GM18499 (cell line): ENCODE measurements at regions not wholly inside any gene's neighbourhood (a gene's known extent, or its start where the extent isn't known, plus 50 kb on each side); places are given as distances from the start of the nearest gene placed in this dataset.

Source experiments
- ATAC-seq: cut with Tn5 transposase; IDR thresholded peaks from one replicate; pipeline ENCODE4 v1.9.1; 2021; ENCODE audit warnings: moderate number of reproducible peaks; ENCODE audit not compliant: insufficient read depth, unreplicated experiment

DNA sequence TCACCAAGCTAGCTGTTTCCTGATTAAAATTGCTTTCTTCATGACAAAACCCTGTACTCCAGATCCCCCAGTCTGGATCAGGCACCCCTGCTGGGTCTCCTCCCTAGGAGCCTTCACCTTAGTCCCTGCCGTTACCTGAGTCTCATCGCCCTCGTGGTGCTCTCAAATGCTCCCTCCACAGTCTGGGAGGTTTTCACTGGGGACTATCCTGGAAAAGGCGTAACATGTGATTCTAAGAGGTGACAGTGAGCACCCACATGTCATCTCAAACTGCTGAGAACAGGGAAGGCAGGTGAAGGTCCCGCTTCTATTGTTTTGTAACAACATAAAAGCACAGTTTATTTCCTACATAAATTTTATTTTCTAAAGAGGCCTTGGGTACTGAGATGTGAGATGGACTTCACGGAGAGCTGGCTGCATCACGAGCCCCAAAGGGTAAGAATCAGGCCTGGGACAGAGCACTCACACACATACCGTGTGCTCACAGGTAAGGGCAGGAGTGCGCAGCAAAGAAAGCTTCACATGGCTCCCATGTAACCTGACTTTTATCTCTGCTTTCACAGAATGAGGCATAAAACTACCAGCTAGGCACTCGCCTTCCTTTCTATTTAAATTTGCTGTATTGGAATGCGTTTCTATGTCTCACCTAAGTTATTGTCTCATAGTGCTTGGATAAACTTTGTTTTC is 531.5 kb downstream of the RNF144A start:
- no peak for ATAC-seq

DNA sequence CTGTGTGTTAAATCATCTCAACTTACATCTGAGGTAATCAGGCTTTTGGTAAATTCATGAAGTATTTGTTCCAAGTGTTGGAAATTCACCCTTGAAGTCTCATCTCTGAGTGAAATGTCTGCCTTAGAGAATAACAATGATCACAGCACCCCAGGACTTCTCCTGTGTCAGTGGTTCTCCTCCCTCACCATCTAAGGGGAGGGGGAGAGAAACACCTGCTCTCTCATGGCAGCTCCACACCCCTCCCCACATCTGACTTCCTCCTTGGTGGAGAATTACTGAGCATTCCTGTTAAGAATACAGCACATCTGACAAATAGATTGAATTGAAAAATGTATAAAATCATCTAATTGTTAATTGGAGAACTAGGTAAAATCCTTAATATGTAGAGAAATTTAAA is 532.1 kb downstream of the RNF144A start:
- no peak for ATAC-seq

DNA sequence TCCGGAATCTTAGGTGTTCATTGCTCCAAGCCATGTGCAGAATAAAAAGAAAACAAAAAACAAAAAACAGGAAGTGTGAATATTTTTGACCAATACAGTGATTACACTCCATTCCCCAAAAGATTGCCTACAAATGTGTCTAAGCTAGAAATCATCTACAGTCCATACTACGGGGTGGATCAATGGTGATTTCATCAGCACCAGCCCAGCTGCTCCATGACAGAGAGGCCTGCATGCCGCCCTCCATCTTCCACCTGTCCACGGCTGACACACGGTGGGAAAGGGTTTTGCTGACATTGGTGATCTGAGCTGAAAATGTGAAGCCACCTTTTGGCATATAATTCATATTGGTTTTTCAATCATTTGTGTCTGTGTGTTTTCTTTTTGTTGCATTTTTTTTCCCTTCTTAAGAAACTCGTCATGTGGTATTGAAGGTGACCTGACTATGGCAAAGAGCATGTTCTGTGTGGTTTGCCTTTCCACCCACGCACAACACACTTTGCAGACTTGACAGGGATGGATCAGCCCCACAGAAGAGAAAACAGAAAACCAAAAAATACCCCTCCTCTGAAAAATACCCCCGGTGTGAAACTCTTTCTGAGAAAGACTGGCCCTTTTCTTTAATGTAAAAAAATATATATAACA is 533.1 kb downstream of the RNF144A start:
- ATAC-seq: no peak

DNA sequence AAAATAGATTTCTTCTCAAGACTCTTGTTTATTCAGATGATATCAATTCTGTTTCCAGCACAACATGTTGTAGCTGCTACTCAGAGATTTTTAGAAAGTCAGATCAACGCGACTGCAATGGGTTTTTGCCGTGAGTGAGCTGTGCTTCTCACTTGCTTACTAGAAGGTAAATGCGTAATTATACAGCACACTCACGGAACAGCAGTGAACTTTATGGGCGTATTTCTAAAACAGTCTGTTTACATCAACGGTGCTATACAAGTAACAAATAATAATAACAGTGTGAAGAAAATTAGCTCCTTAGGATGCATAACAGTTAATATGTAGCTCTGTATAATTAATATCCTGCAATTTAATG is 533.6 kb downstream of the RNF144A start:
- no peak for ATAC-seq

DNA sequence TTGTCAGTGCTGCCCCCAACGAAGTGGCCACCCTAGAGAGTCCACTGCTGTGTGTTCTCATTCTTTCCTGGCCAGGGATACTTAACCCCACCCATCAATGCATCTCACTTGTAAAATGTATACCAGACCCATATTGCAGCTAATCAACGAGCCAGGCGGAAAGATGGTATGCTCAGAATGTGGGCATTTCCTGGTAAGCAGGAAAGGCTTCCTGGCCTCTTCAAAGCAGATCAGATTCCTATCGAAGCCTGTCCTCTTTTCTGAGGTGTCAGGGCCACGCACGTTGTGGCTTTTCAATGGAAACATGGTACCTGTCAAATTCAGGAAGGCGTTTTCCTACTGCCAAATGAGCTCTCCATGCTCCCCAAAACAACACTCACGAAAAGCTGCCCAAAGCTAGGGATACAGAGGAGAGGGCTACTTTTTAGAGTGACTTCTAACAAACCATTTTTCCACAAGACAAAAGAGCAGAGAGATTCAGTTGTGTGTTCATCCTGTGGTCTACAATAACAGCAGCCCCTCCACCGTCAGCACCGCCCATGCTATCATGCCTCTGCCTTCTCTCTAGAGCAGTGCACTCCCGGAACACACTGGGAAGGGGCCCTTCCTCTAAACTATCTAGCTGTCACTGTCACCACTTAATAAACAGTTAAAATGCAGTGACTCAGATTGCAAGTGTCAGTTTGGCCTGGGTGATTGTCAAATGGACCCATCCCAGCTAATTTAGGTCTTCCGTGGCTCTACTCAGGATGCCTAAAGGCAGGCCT is 535.1 kb downstream of the RNF144A start:
- ATAC-seq: no peak

DNA sequence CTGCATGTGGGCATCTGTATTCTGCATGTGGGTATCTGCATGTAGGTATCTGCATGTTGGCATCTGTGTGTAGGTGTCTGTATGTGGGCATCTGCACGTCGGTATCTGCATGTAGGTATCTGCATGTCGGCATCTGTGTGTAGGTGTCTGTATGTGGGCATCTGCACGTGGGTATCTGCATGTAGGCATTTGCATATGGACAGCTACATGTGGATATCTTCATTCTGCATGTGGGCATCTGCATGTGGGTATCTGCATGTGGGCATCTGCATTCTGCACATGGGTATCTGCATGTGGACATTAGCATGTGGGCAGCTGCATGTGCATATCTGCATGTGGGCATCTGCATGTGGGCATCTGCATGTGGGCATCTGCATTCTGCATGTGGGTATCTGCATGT is 537.4 kb downstream of the RNF144A start:
- ATAC-seq: no peak

DNA sequence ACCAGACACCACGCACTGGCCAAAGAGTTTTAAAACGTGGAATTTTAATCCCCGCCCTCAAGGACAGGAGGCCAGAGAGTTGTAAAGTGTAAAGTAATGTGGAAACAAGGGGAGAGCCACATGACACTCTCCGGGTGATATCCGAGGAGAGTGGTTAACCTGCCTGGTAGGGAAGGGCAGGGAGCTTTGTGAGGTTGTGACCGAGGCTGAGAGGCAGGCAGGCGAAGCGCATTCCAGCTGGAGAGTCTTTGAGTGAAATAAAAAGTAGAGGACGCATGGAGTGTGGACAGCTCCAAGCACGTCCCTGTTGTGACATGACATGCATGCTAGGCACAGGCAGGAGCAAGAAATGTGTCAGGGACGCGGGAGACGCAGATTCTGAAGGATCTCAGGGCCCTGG is 539.5 kb downstream of the RNF144A start:
- ATAC-seq: no peak

DNA sequence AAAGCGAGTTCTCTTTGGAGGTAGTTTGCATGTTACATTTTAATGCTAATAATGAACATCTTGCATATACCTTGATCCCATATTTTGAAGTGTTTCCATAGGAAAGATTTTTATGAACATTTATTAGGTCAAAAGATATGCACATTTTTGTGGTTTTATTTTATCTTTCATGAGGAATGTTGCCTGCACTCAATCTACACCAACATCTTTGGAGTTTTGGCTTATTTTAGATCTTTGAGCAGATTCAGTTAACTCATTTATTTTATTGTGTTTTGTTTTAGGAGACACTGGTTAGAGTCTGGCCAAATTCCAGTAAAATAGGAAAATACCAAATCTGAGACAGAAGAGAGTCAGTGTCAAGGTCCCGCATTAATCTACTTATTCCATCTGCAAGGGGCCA is 540.9 kb downstream of the RNF144A start:
- no peak for ATAC-seq

DNA sequence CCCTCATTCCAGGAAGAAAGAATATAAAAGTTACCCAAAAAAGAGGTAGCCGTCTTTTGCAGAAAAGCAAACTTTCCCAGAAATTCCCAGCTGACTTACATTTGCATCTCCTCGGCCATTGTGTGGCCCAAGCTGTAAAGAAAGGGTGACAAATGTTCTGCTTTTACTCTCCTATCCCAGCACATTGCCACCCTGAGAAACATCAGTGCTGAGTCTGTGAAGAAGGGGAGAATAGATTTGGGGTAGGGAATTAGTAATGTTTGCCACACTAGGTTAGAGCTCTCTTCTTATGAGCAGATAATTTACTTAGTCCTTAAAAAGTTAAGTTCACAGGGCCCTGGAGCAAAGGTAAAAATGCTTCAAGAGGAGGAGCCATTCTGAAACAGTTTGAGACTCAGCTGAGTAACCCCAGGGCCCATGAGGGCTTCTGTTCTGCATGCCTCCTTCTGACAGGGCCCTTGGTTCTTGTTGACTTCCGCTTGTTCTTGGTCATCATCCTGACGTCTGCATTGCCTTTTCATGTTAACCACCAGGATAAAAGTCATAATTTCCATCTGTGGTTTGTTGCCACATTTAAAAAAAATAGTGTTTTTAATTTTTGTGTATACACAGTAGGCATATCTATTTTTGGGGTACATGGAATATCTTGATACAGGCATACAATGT is 550.7 kb downstream of the RNF144A start:
- ATAC-seq: no peak

DNA sequence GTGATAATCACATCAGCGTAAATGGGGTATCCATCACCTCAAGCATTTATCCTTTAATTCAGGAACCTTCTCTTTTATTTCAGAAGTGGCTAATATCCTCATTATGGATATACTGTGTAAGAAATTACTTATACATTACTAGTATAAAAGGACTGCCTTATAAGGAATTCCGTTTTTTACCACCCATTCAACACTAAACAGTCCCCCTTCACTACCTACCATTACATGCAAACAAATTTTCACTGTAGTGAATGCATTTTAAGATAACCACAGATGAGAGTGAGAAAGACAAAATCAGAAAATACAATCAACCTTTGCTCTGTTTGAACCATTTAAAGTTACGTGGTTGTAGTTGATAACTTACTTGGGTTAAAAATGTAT is 551.2 kb downstream of the RNF144A start:
- no peak for ATAC-seq

DNA sequence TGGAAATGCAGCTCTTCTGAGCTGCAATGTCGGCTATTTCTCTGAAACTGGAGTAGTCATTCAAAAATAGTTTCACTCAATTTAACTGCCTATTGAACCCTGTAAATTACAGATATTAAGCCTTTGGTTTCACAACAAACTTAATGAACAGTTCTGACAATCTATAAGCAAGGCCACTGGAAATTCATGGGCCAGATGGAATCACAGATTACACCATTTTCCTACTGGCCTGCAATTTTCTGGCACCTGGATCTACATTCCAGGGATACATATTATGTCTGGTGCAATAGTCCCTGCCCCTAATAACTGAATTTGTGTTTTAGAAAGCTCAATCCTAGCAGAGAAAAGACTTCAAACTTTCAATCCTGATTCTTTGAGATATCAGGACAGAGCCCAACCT is 551.7 kb downstream of the RNF144A start:
- no peak for ATAC-seq

DNA sequence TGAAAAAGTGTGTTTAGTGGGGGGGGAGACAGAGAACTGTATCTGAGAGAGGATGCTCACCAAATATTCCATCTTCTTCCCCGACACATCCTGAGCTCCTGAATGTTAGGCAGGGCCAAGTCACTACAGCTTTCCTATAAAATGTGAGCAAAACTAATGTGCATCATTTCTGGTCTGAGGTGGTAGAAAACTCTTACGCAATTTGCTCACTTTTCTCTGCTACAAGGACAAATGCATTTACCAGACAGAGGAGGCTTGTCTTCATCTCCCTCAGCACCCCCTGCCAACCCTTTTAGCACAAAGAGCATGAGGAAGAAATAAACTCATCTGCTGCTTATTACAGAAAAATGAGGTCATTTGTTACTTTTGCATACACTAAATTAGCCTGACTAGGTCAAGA is 554.0 kb downstream of the RNF144A start:
- ATAC-seq: no peak

DNA sequence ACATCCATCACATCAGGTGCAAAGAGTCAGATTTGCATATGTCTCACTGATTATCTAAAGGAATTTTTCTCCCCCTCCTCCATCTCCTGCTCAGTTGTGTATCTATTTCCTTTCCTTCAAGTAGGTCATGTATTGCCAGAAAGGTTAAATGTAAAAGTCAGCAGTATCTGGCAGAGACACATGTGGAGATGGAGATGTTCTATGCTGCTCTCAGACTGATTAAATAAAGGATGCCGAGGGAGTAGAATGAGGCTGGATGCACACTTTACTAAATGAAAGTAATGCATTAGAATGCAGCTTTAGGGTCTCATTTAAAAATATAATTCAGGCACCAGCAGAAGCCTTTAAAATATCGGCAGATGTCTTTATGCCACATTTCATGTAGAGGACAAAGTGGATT is 555.3 kb downstream of the RNF144A start:
- no peak for ATAC-seq

DNA sequence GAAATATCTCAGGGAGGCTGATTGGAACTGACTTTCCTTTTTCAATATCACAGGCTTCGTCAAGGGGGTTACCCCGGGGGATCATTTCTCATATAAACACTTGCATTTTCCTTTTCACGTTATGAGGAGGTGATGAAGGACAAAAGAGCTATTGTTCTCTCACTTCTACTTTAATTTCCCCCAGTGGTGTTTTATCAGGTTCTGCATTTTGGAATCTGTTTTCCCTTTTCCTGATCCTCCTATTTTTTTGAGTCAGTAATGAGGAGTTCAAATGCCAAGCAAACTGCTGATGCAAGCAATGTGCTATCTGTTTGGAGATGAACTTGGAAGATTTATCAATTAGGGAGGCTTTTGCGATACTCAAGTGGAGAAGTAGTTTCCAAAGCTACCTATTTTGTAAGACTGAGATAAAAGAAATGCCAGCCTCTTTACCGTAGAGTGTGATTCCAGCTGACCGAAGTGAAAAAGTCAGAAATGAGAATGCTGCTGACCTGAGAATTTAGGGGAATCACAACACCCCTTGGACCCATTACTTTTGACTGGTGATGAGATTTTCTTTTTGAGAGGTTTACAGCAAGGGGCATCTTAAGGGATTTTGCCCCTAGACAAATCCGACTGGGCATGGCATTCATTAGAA is 556.0 kb downstream of the RNF144A start:
- no peak for ATAC-seq

DNA sequence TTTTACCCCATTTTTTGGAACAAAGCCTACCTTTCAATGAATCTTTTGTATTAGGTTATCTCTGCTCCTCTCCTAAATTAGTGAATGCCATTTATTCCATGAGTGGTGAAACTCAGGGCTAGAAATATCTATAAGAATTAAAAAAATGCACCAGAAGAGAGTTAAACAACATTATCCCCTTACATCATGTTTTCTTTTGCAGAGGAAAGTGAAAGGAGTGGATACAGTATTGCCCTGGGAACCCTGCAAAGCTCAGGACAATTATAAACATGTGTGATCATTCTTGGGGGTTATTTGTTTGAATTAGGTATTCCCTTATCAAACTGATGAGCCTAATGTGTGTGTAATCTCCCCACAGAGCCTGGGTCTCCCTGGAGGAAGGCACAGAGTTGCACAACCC is 559.2 kb downstream of the RNF144A start:
- ATAC-seq: no peak

DNA sequence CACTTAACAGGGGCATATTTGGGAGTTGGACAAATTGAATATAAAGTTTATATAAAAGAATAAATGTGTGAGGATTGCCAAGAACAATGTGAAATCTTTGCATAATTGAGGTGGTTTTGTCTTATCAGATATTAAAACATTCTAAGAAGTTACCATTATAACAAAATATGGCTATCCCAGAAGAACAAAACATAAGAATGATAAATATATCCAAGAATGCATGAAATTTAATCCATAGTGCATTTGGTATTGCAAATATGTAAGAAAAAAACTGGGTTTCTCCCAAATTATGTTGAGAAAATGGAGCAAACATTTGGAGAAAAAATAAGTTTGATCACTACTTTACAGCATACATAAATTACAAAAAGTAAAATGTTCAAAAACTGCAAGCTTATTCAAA is 562.4 kb downstream of the RNF144A start:
- no peak for ATAC-seq

DNA sequence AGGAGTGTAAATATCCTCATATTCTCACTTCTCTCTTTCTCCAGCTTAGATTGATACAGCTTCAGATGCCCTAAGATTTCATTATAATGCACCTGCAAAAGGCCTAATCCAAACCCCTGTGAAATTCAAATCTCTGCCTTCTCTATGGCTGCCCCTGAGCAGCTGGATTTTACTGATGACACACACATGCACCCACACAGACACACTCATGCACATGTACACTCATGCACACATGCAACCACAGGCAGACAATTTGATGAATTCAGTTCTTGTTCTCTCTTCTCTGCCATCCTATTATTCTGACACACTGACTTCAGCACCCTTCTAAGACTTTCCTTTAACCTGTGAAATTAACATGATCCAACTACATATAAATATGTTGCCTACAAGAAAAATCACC is 563.2 kb downstream of the RNF144A start:
- no peak for ATAC-seq

DNA sequence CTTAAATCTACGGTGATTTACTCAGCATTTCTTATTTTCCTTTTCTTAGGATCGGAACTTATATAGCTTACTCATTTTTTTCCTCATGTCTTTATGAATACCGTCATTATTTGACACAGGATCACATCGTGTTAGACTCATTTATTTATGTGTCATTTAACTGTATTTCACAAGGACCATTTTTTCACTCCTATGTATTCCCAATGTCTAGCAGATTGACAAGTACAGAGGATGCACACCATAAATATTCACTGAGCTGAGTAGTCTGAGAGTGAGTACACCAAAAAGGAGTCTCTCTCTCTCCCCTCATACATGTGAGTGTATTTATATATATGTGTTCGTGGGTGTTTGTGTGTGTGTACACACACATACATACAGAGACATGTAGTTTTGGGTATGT is 573.5 kb downstream of the RNF144A start:
- no peak for ATAC-seq

DNA sequence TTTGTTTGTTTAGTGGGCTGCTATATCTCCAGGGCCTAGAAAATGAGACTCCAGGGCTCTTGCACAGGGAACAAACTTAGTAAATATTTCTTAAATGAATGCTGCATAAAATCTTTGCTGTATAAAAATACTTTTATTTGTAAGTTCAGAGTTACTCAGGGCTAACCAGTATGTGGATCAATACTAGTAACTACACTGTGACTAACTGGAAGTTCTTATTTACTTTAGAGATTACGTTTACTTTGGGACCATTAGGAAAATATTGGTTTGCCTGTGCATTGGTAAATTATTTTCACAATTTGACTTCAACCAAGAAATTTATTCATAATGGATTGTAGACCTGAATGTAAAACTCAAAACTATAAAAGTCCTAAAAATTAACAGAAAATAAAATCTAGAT is 575.5 kb downstream of the RNF144A start:
- no peak for ATAC-seq

DNA sequence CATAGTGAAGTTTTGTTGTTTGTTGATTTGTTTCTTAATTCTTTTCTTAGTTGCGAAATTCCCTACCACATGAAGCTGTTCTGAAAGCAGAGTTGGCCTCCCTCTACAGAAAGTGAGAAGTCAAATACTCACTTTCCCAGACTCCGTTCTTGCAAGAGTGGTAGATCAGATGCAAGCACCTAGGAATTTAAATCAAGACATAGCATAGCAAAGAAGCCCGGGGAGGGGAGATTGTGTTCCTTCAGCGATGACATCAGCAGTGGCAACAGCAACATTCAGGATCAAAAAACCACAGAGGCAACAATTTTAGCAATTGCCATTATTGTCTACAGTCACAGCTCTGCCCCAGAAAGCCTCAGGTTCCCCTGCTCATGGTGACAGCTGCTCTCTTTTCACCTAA is 580.0 kb downstream of the RNF144A start:
- ATAC-seq: no peak

DNA sequence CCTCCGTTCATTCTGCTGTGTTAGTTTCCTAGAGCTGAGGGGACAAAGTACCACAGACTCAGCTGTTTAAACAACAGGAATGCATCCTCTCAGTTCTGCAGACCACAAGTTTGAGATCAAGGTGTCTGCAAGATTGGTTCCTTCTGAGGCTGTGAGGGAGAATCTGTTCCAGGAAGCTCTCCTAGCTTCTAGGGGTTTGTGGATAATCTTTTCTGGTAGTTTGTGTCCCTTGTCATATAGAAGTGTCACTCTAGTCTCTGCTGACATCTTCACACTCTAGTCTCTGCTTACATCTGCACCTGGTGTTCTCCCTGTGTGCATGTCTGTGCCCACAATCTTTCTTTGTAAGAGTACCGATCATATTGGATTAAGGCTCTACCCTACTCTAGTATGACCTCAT is 581.8 kb downstream of the RNF144A start:
- no peak for ATAC-seq
